ENCODE measurements at regions not wholly inside any gene's neighbourhood (a gene's known extent, or its start where the extent isn't known, plus 50 kb on each side); places are given as distances from the start of the nearest gene placed in this dataset.
"Not testable (repeated sequence)": the region's sequence is repeated elsewhere in the genome, so short reads cannot be mapped to it uniquely, and the experiment has no call there.

DNA sequence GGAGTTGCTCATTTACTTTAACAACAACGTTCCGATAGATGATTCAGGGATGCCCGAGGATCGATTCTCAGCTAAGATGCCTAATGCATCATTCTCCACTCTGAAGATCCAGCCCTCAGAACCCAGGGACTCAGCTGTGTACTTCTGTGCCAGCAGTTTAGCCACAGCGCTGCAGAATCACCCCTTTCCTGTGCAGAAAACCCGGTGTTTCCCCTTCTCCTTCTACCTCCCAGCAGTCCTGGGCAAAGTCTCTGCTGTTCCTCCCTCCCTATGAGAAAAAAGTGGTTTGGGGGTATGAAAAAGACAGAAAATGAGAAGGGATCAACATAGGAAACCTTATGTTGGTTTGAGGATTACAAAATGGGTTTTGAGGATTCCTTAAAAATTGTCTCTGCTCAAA is 188.5 kb upstream of the PRSS1 start:
- TF ChIP-seq, protein P1, sequence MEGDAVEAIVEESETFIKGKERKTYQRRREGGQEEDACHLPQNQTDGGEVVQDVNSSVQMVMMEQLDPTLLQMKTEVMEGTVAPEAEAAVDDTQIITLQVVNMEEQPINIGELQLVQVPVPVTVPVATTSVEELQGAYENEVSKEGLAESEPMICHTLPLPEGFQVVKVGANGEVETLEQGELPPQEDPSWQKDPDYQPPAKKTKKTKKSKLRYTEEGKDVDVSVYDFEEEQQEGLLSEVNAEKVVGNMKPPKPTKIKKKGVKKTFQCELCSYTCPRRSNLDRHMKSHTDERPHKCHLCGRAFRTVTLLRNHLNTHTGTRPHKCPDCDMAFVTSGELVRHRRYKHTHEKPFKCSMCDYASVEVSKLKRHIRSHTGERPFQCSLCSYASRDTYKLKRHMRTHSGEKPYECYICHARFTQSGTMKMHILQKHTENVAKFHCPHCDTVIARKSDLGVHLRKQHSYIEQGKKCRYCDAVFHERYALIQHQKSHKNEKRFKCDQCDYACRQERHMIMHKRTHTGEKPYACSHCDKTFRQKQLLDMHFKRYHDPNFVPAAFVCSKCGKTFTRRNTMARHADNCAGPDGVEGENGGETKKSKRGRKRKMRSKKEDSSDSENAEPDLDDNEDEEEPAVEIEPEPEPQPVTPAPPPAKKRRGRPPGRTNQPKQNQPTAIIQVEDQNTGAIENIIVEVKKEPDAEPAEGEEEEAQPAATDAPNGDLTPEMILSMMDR (conservative IDR thresholded peaks at IDR 0.05; ENCODE audit: low read depth in 2 of 2) = not testable (repeated sequence)
- not testable (repeated sequence) for TF ChIP-seq EZH2phosphoT487 (IDR thresholded peaks at IDR 0.05; ENCODE audit: unreplicated experiment); EZH2 (IDR thresholded peaks at IDR 0.05; ENCODE audit: low read depth, unreplicated experiment); POLR2AphosphoS5 (IDR thresholded peaks at IDR 0.05; ENCODE audit: low read depth)

Data from GM23338 (cell line).